K562 (cell line): ENCODE measurements at regions not wholly inside any gene's neighbourhood (a gene's known extent, or its start where the extent isn't known, plus 50 kb on each side); places are given as distances from the start of the nearest gene placed in this dataset.

Source experiments
- CHAMP1 ChIP-seq: fragments of 450-650 bp; IDR thresholded peaks from 2 replicates; pipeline ENCODE4 v1.6.1; 2016; ENCODE audit warnings: mild to moderate bottlenecking
- CTCF ChIP-seq, 3 experiments: IDR thresholded peaks in 2 of 3; conservative IDR thresholded peaks in 1 of 3; 2 replicates each; pipeline ENCODE4 v1.5.1; 2011 to 2012; ENCODE audit warnings: low read length in 3 of 3, mild to moderate bottlenecking in 3 of 3, control low read depth in 2 of 3, improper control_type of control experiment in 1 of 3, inconsistent platforms in 1 of 3, low read depth in 1 of 3, mixed read lengths in 1 of 3, moderate library complexity in 1 of 3; ENCODE audit not compliant: insufficient read depth in 2 of 3
- EP300 ChIP-seq: IDR thresholded peaks from 2 replicates; pipeline ENCODE4 v1.6.1; 2012; ENCODE audit warnings: low read length, improper control_type of control experiment
- HNRNPL ChIP-seq: fragments of 200-400 bp; formaldehyde crosslinking; IDR thresholded peaks from 2 replicates; pipeline ENCODE4 v1.6.1; 2017; ENCODE audit warnings: low read depth, mild to moderate bottlenecking, low read length
- JUND ChIP-seq, 2 experiments: IDR thresholded peaks; 2 replicates in 1 of 2; 3 replicates in 1 of 2; pipeline ENCODE4 v1.6.1; 2011; ENCODE audit warnings: borderline replicate concordance in 2 of 2, low read depth in 2 of 2, low read length in 2 of 2, improper control_type of control experiment in 1 of 2, missing biosample characterization in 1 of 2, missing genetic modification characterization in 1 of 2, missing genetic modification reagents in 1 of 2
- MXI1 ChIP-seq: IDR thresholded peaks from 2 replicates; pipeline ENCODE4 v1.6.1; 2011; ENCODE audit warnings: low read depth, mild to moderate bottlenecking, improper control_type of control experiment, low read length
- NFIC ChIP-seq: fragments of 450-650 bp; IDR thresholded peaks from 2 replicates; pipeline ENCODE4 v1.6.1; 2017; ENCODE audit warnings: mild to moderate bottlenecking, inconsistent platforms
- RBBP5 ChIP-seq: fragments of 200-600 bp; sonication (generic); IDR thresholded peaks from 2 replicates; pipeline ENCODE4 v1.6.1; 2012; ENCODE audit warnings: borderline replicate concordance, mild to moderate bottlenecking, low read length, control low read depth, inconsistent platforms; ENCODE audit not compliant: insufficient read depth, poor library complexity, severe bottlenecking
- REST ChIP-seq, 2 experiments: fragments of 450-650 bp; formaldehyde crosslinking in 1 of 2; IDR thresholded peaks; 2 replicates each; pipeline versions ENCODE4 v1.4.0 to v1.6.1; 2014 to 2020; ENCODE audit warnings: mild to moderate bottlenecking in 2 of 2, borderline replicate concordance in 1 of 2, low read depth in 1 of 2
- TAF7 ChIP-seq: fragments of 450-650 bp; IDR thresholded peaks from 2 replicates; pipeline ENCODE4 v1.6.1; 2016; ENCODE audit warnings: missing genetic modification characterization, missing compliant biosample characterization
- TBL1XR1 ChIP-seq, 2 experiments: IDR thresholded peaks; 2 replicates each; pipeline ENCODE4 v1.6.1; 2012; ENCODE audit warnings: improper control_type of control experiment in 2 of 2, low read length in 2 of 2, mild to moderate bottlenecking in 1 of 2
- ZNF316 ChIP-seq: fragments of 450-650 bp; IDR thresholded peaks from 2 replicates; pipeline ENCODE4 v1.6.1; 2016

GRCh38 chr16:85534536-85535351 is 78.4 kb upstream of the GSE1 start (continued):
- no peak for TF ChIP-seq REST (IDR thresholded peaks at IDR 0.05; ENCODE audit: borderline replicate concordance)
- peak; percentile 40; the same call in 1 of the 2 replicates for TF ChIP-seq REST (CRISPR knock-in tag; IDR thresholded peaks at IDR 0.05; ENCODE audit: low read depth)
- TF ChIP-seq HNRNPL: no peak
- TF ChIP-seq JUND (IDR thresholded peaks at IDR 0.05; ENCODE audit: borderline replicate concordance, low read depth, low read length): no peak
- peak; percentile 27; the same call in 1 of the 3 replicates for TF ChIP-seq JUND (tag; IDR thresholded peaks at IDR 0.05; ENCODE audit: borderline replicate concordance, low read depth, low read length)
- TF ChIP-seq EP300: 0 out of 2 replicates have a peak, but pooled peaks have one; percentile 18
- TF ChIP-seq ZNF316: peak; percentile 2; the same call in 1 of the 2 replicates
- 0 out of 4 replicates have a peak, but pooled peaks of 1 of the 2 experiments have one; percentile 33 for TF ChIP-seq TBL1XR1 (IDR thresholded peaks at IDR 0.05; ENCODE audit: low read length in 2 of 2)
- TF ChIP-seq CTCF (IDR thresholded peaks at IDR 0.05 in 2 of 3, conservative IDR thresholded peaks at IDR 0.05 in 1 of 3; ENCODE audit: insufficient read depth in 2 of 3, low read depth in 1 of 3, low read length in 3 of 3): no peak
- 0 out of 2 replicates have a peak, but pooled peaks have one; percentile 60 for TF ChIP-seq TAF7 (tag)
- TF ChIP-seq CHAMP1: no peak
- TF ChIP-seq NFIC: peak; percentile 23; the same call in 1 of the 2 replicates
- 0 out of 2 replicates have a peak, but pooled peaks have one; percentile 23 for TF ChIP-seq MXI1
- TF ChIP-seq RBBP5: peak; percentile 72
